ENCODE measurements at regions not wholly inside any gene's neighbourhood (a gene's known extent, or its start where the extent isn't known, plus 50 kb on each side); places are given as distances from the start of the nearest gene placed in this dataset.

DNA sequence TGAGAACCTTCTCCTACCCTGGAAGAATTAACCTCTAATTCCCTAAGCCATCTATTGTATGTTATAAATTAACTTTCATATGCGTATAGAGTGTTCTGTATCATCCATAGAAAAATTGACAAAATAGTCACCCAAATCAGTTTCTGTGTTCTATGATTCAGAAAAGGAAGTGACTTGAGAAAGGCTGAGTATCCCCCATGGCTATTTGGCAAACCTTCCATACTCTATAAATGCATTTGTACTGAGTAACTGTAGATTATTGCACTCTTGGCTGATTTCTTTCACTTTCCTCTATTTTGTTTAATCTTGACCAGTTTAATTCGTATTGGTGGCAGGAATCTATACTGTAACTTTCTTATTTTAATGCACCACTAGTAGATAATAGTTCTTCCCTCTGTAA, 182.2 kb downstream of the HTR7 start:
- TF ChIP-seq ZNF101 (CRISPR knock-in tag; IDR thresholded peaks at IDR 0.05; ENCODE audit: borderline replicate concordance, low read depth) (no peak), ZNF563 (CRISPR knock-in tag; IDR thresholded peaks at IDR 0.05) (no peak), NCOA2 (CRISPR knock-in tag; IDR thresholded peaks at IDR 0.05) (no peak), ATF1 (CRISPR knock-in tag; IDR thresholded peaks at IDR 0.05) (no peak), DPF2 (CRISPR knock-in tag; IDR thresholded peaks at IDR 0.05; ENCODE audit: borderline replicate concordance, low read depth) (no peak), ZNF792 (CRISPR knock-in tag; IDR thresholded peaks at IDR 0.05) (no peak), TBL1XR1 (IDR thresholded peaks at IDR 0.05; ENCODE audit: borderline replicate concordance, low read length, partially characterized antibody) (no peak)
- TF ChIP-seq, protein P1, sequence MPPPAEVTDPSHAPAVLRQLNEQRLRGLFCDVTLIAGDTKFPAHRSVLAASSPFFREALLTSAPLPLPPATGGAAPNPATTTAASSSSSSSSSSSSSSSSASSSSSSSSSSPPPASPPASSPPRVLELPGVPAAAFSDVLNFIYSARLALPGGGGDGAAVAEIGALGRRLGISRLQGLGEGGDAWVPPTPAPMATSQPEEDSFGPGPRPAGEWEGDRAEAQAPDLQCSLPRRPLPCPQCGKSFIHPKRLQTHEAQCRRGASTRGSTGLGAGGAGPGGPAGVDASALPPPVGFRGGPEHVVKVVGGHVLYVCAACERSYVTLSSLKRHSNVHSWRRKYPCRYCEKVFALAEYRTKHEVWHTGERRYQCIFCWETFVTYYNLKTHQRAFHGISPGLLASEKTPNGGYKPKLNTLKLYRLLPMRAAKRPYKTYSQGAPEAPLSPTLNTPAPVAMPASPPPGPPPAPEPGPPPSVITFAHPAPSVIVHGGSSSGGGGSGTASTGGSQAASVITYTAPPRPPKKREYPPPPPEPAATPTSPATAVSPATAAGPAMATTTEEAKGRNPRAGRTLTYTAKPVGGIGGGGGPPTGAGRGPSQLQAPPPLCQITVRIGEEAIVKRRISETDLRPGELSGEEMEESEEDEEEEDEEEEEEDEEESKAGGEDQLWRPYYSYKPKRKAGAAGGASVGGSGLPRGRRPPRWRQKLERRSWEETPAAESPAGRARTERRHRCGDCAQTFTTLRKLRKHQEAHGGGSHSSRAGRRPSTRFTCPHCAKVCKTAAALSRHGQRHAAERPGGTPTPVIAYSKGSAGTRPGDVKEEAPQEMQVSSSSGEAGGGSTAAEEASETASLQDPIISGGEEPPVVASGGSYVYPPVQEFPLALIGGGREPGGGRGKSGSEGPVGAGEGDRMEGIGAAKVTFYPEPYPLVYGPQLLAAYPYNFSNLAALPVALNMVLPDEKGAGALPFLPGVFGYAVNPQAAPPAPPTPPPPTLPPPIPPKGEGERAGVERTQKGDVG (CRISPR knock-in tag; IDR thresholded peaks at IDR 0.05; ENCODE audit: borderline replicate concordance) = no peak
- TF ChIP-seq, protein P2, sequence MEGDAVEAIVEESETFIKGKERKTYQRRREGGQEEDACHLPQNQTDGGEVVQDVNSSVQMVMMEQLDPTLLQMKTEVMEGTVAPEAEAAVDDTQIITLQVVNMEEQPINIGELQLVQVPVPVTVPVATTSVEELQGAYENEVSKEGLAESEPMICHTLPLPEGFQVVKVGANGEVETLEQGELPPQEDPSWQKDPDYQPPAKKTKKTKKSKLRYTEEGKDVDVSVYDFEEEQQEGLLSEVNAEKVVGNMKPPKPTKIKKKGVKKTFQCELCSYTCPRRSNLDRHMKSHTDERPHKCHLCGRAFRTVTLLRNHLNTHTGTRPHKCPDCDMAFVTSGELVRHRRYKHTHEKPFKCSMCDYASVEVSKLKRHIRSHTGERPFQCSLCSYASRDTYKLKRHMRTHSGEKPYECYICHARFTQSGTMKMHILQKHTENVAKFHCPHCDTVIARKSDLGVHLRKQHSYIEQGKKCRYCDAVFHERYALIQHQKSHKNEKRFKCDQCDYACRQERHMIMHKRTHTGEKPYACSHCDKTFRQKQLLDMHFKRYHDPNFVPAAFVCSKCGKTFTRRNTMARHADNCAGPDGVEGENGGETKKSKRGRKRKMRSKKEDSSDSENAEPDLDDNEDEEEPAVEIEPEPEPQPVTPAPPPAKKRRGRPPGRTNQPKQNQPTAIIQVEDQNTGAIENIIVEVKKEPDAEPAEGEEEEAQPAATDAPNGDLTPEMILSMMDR (CRISPR knock-in tag; IDR thresholded peaks at IDR 0.05) = no peak

Measured in HepG2 (cell line).